K562 (cell line): ENCODE measurements at regions not wholly inside any gene's neighbourhood (a gene's known extent, or its start where the extent isn't known, plus 50 kb on each side); places are given as distances from the start of the nearest gene placed in this dataset.

Experiments
- ATAC-seq: fragments of 200-7000 bp; cut with Tn5 transposase; 3 replicates; pipeline ENCODE4 v1.9.1; 2020; ENCODE audit warnings: moderate library complexity
- BruUV-seq: library from RNA; stranded (reverse); fragments of 400-500 nt; replicated peaks from 2 replicates; lab custom pipeline; 2021; lab: Mats Ljungman, UMichigan
- CTCF ChIA-PET: fragments of 300-600 bp; formaldehyde crosslinking; extraction: SDS; loops from one replicate; lab custom pipeline; 2021; ENCODE audit warnings: low intra/inter-chr PET ratio; lab: Yijun Ruan, JAX
- POLR2A ChIA-PET: fragments of 300-600, 350-650 bp; sonication (Branson Sonifier 250); formaldehyde crosslinking; extraction: SDS; loops from one replicate; lab custom pipeline; 2021; ENCODE audit warnings: antibody characterized with exemption, inconsistent platforms; lab: Yijun Ruan, JAX
- DNase-seq, 4 experiments: peaks; one replicate each; pipeline versions ENCODE4 v3.0.0 to v3.0.0-alpha.2; 2011 to 2018; ENCODE audit warnings: low spot score in 3 of 4, mixed read lengths in 3 of 4; ENCODE audit errors: extremely low read depth in 1 of 4
- FAIRE-seq: peaks from 2 replicates; lab custom pipeline; 2011; peaks lifted over from hg19 to GRCh38; lab: Jason Lieb, UNC
- H2AFZ ChIP-seq: 2 replicates; pipeline ENCODE4 v1.6.0; 2011; ENCODE audit warnings: low read depth, low read length, control low read depth, inconsistent platforms
- H3K27ac ChIP-seq: fragments of 200-600 bp; 3 replicates; pipeline ENCODE4 v1.8.0; 2011; ENCODE audit warnings: low read depth, mild to moderate bottlenecking, control low read depth, inconsistent platforms, low read length, moderate library complexity, mixed read lengths; ENCODE audit errors: extremely low read depth
- H3K27me3 ChIP-seq, 2 experiments: fragments of 300-600 bp in 1 of 2; 2 replicates in 1 of 2; 3 replicates in 1 of 2; pipeline versions ENCODE4 v1.6.0 to v1.8.0; 2011; ENCODE audit warnings: inconsistent platforms in 2 of 2, low read length in 2 of 2, mild to moderate bottlenecking in 1 of 2, mixed read lengths in 1 of 2, moderate library complexity in 1 of 2; ENCODE audit not compliant: control insufficient read depth in 2 of 2, insufficient read depth in 2 of 2
- H3K36me3 ChIP-seq: fragments of 300-600 bp; 3 replicates; pipeline ENCODE4 v1.8.0; 2011; ENCODE audit warnings: mild to moderate bottlenecking, low read length, inconsistent platforms; ENCODE audit not compliant: control insufficient read depth, insufficient read depth
- H3K4me1 ChIP-seq, 2 experiments: fragments of 200-600 bp in 1 of 2; replicated peaks in 1 of 2; 2 replicates in 1 of 2; 3 replicates in 1 of 2; pipeline versions ENCODE4 v1.5.1 to v1.8.0; 2011; ENCODE audit warnings: inconsistent platforms in 2 of 2, low read length in 2 of 2, mild to moderate bottlenecking in 1 of 2, mixed read lengths in 1 of 2, moderate library complexity in 1 of 2; ENCODE audit not compliant: control insufficient read depth in 2 of 2, insufficient read depth in 2 of 2
- H3K4me2 ChIP-seq: 2 replicates; pipeline ENCODE4 v1.6.1; 2011; ENCODE audit warnings: low read length, control low read depth, inconsistent platforms, mixed read lengths; ENCODE audit not compliant: insufficient read depth
- H3K4me3 ChIP-seq: fragments of 200-600 bp; sonication (generic), shearing (Covaris generic); 2 replicates; pipeline ENCODE4 v1.5.1; 2016; ENCODE audit warnings: control low read depth, inconsistent platforms
- H3K79me2 ChIP-seq: fragments of 200-600 bp; 3 replicates; pipeline ENCODE4 v1.8.0; 2011; ENCODE audit warnings: low read length, inconsistent platforms; ENCODE audit not compliant: control insufficient read depth, insufficient read depth
- H3K9ac ChIP-seq, 2 experiments: 2 replicates each; pipeline versions ENCODE4 v1.6.0 to v1.6.1; 2011; ENCODE audit warnings: low read depth in 2 of 2, low read length in 2 of 2, control low read depth in 1 of 2, inconsistent platforms in 1 of 2, mild to moderate bottlenecking in 1 of 2, mixed read lengths in 1 of 2; ENCODE audit not compliant: insufficient read depth in 1 of 2
- H3K9me1 ChIP-seq: one replicate; pipeline ENCODE4 v1.6.0; 2011; ENCODE audit warnings: inconsistent platforms, mild to moderate bottlenecking, low read length, moderate library complexity; ENCODE audit not compliant: control insufficient read depth, insufficient read depth
- H3K9me3 ChIP-seq: replicated peaks from 2 replicates; pipeline ENCODE4 v1.5.1; 2011; ENCODE audit warnings: low read depth, low read length, inconsistent platforms; ENCODE audit not compliant: control insufficient read depth, insufficient read depth
- H4K20me1 ChIP-seq: replicated peaks from 2 replicates; pipeline ENCODE4 v1.6.1; 2011; ENCODE audit warnings: low read length, inconsistent platforms, mixed read lengths; ENCODE audit not compliant: control insufficient read depth, insufficient read depth
- BDP1 ChIP-seq: IDR thresholded peaks from 3 replicates; pipeline ENCODE4 v1.6.1; 2011; ENCODE audit not compliant: insufficient read length, insufficient read depth
- CHD1 ChIP-seq: fragments of 200-600 bp; sonication (generic); IDR thresholded peaks from one replicate; pipeline ENCODE4 v1.6.1; 2012; ENCODE audit warnings: mild to moderate bottlenecking, moderate library complexity, low read length, inconsistent platforms
- FOXP1 ChIP-seq: sonication (generic); formaldehyde crosslinking; IDR thresholded peaks from 2 replicates; pipeline ENCODE4 v1.8.0; 2022; ENCODE audit warnings: mild to moderate bottlenecking, missing genetic modification reagents
- GABPA ChIP-seq: fragments of 200-800 bp; sonication (Bioruptor generic); conservative IDR thresholded peaks from 2 replicates; pipeline ENCODE4 v1.6.1; 2016; ENCODE audit warnings: low read depth, missing genetic modification characterization, missing compliant biosample characterization
- GATA2 ChIP-seq: sonication (generic); formaldehyde crosslinking; IDR thresholded peaks from 2 replicates; pipeline ENCODE4 v1.4.0; 2020; ENCODE audit warnings: mild to moderate bottlenecking, missing genetic modification reagents
- KLF6 ChIP-seq: fragments of 250-450 bp; sonication (Bioruptor Pico); IDR thresholded peaks from 2 replicates; pipeline ENCODE4 v1.4.0; 2020; ENCODE audit warnings: mild to moderate bottlenecking, moderate library complexity, borderline replicate concordance
- SMARCA4 ChIP-seq: fragments of 450-650 bp; IDR thresholded peaks from 2 replicates; pipeline ENCODE4 v1.6.1; 2016
- ZKSCAN8 ChIP-seq: fragments of 200-800 bp; sonication (Bioruptor generic); IDR thresholded peaks from 2 replicates; pipeline ENCODE4 v1.6.1; 2016; ENCODE audit warnings: missing genetic modification characterization, missing compliant biosample characterization
- ZNF239 ChIP-seq: fragments of 250-450 bp; sonication (Bioruptor Pico); IDR thresholded peaks from 2 replicates; pipeline ENCODE4 v1.4.0; 2020; ENCODE audit warnings: mild to moderate bottlenecking
- ZNF780A ChIP-seq: fragments of 250-450 bp; sonication (Bioruptor Pico); IDR thresholded peaks from 2 replicates; pipeline ENCODE4 v1.5.0; 2021; ENCODE audit warnings: mild to moderate bottlenecking
- WGBS: fragments of 100-300 bp; shearing (Covaris generic); methylation state at CpG from one replicate; pipeline ENCODE4 v1.1.6; 2016; ENCODE audit warnings: low coverage, mixed read lengths; ENCODE audit not compliant: insufficient coverage; ENCODE audit errors: missing lambda C conversion rate; 5-methylcytosine and 5-hydroxymethylcytosine counted together
- in situ Hi-C: fragments of 300-500 bp; cut with MboI; formaldehyde crosslinking; loops from 4 replicates; pipeline ENCODE4 v1.15.0; 2018; ENCODE audit warnings: inconsistent platforms, mixed read lengths
- intact Hi-C: fragments of 100-400 bp; cut with micrococcal nuclease; formaldehyde crosslinking; loops from 2 replicates; pipeline ENCODE4 v1.14.2; 2022
- TF ChIP-seq, protein P1 (sequence below): IDR thresholded peaks from 2 replicates; pipeline ENCODE4 v1.6.1; 2016; ENCODE audit warnings: missing genetic modification characterization, missing compliant biosample characterization
- TF ChIP-seq, protein P2 (sequence below): sonication (generic); formaldehyde crosslinking; IDR thresholded peaks from 2 replicates; pipeline ENCODE4 v1.8.0; 2022; ENCODE audit warnings: mild to moderate bottlenecking, missing genetic modification reagents
- TF ChIP-seq, protein P3 (sequence below): sonication (generic); formaldehyde crosslinking; IDR thresholded peaks from 2 replicates; pipeline ENCODE4 v1.8.1; 2023; ENCODE audit warnings: mild to moderate bottlenecking, missing genetic modification reagents
- TF ChIP-seq, protein P4 (sequence below): fragments of 250-450 bp; sonication (Bioruptor Pico); IDR thresholded peaks from 2 replicates; pipeline ENCODE4 v1.9.0; 2021; ENCODE audit warnings: mild to moderate bottlenecking
- TF ChIP-seq, protein P5 (sequence below): fragments of 250-450 bp; sonication (Bioruptor Pico); IDR thresholded peaks from 2 replicates; pipeline ENCODE4 v1.4.0; 2020

DNA sequence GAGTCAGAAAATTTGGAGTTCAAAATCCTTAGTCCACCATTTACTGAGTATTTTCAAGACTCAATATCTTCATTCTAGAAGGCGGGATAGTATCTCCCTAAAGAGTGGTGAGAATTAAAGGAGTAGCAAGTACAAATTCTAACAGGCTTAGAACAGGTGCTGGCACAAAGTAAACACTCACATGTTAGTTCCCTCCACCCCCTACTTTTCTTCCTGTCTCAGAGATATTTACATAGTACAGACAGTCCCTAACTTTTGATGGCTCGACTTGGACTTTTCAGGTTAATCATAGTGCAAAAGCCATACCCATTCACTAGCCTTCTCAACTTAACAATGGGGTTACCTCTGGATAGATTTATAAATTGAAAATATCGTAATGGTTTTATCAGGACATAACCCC lies 476.2 kb upstream of the RASGRP1 start:
- Histone ChIP-seq H3K27ac (no peak overlapping the region), H3K4me3 (no peak overlapping the region), H3K27me3 (no peaks in the 10 kb centered on the region), H3K9ac (no peak overlapping the region), H2AFZ (no peak overlapping the region), H3K4me1 (no peaks in the 10 kb centered on the region), H3K4me2 (no peak overlapping the region), H3K36me3 (no peaks in the 10 kb centered on the region), H3K9me3 (no peaks in the 10 kb centered on the region), H4K20me1 (no peaks in the 10 kb centered on the region), H3K9me1 (no peaks in the 10 kb centered on the region), H3K79me2 (no peaks in the 10 kb centered on the region)
- in situ Hi-C loops = no loop called here
- FAIRE-seq (no peak), DNase-seq (no peak), ATAC-seq (no peak)
- TF ChIP-seq GATA2 (CRISPR knock-in tag) (no peak), SMARCA4 (no peak), BDP1 (no peak), KLF6 (no peak), GABPA (tag) (no peak), ZNF780A (CRISPR knock-in tag) (no peak), ZKSCAN8 (CRISPR knock-in tag) (no peak), ZNF239 (CRISPR knock-in tag) (no peak), CHD1 (no peak), FOXP1 (no peak)
- TF ChIP-seq, protein P1, sequence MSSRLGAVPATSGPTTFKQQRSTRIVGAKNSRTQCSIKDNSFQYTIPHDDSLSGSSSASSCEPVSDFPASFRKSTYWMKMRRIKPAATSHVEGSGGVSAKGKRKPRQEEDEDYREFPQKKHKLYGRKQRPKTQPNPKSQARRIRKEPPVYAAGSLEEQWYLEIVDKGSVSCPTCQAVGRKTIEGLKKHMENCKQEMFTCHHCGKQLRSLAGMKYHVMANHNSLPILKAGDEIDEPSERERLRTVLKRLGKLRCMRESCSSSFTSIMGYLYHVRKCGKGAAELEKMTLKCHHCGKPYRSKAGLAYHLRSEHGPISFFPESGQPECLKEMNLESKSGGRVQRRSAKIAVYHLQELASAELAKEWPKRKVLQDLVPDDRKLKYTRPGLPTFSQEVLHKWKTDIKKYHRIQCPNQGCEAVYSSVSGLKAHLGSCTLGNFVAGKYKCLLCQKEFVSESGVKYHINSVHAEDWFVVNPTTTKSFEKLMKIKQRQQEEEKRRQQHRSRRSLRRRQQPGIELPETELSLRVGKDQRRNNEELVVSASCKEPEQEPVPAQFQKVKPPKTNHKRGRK (tag) = no peak
- TF ChIP-seq, protein P2, sequence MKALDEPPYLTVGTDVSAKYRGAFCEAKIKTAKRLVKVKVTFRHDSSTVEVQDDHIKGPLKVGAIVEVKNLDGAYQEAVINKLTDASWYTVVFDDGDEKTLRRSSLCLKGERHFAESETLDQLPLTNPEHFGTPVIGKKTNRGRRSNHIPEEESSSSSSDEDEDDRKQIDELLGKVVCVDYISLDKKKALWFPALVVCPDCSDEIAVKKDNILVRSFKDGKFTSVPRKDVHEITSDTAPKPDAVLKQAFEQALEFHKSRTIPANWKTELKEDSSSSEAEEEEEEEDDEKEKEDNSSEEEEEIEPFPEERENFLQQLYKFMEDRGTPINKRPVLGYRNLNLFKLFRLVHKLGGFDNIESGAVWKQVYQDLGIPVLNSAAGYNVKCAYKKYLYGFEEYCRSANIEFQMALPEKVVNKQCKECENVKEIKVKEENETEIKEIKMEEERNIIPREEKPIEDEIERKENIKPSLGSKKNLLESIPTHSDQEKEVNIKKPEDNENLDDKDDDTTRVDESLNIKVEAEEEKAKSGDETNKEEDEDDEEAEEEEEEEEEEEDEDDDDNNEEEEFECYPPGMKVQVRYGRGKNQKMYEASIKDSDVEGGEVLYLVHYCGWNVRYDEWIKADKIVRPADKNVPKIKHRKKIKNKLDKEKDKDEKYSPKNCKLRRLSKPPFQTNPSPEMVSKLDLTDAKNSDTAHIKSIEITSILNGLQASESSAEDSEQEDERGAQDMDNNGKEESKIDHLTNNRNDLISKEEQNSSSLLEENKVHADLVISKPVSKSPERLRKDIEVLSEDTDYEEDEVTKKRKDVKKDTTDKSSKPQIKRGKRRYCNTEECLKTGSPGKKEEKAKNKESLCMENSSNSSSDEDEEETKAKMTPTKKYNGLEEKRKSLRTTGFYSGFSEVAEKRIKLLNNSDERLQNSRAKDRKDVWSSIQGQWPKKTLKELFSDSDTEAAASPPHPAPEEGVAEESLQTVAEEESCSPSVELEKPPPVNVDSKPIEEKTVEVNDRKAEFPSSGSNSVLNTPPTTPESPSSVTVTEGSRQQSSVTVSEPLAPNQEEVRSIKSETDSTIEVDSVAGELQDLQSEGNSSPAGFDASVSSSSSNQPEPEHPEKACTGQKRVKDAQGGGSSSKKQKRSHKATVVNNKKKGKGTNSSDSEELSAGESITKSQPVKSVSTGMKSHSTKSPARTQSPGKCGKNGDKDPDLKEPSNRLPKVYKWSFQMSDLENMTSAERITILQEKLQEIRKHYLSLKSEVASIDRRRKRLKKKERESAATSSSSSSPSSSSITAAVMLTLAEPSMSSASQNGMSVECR (CRISPR knock-in tag) = no peak
- TF ChIP-seq, protein P3, sequence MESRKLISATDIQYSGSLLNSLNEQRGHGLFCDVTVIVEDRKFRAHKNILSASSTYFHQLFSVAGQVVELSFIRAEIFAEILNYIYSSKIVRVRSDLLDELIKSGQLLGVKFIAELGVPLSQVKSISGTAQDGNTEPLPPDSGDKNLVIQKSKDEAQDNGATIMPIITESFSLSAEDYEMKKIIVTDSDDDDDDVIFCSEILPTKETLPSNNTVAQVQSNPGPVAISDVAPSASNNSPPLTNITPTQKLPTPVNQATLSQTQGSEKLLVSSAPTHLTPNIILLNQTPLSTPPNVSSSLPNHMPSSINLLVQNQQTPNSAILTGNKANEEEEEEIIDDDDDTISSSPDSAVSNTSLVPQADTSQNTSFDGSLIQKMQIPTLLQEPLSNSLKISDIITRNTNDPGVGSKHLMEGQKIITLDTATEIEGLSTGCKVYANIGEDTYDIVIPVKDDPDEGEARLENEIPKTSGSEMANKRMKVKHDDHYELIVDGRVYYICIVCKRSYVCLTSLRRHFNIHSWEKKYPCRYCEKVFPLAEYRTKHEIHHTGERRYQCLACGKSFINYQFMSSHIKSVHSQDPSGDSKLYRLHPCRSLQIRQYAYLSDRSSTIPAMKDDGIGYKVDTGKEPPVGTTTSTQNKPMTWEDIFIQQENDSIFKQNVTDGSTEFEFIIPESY (CRISPR knock-in tag) = no peak
- TF ChIP-seq, protein P4, sequence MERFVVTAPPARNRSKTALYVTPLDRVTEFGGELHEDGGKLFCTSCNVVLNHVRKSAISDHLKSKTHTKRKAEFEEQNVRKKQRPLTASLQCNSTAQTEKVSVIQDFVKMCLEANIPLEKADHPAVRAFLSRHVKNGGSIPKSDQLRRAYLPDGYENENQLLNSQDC (CRISPR knock-in tag) = no peak
- TF ChIP-seq, protein P5, sequence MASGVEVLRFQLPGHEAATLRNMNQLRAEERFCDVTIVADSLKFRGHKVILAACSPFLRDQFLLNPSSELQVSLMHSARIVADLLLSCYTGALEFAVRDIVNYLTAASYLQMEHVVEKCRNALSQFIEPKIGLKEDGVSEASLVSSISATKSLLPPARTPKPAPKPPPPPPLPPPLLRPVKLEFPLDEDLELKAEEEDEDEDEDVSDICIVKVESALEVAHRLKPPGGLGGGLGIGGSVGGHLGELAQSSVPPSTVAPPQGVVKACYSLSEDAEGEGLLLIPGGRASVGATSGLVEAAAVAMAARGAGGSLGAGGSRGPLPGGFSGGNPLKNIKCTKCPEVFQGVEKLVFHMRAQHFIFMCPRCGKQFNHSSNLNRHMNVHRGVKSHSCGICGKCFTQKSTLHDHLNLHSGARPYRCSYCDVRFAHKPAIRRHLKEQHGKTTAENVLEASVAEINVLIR (CRISPR knock-in tag) = no peak
- BruUV-seq = no TSS peak
- POLR2A ChIA-PET = no interaction called here
- intact Hi-C loops = no loop called here
- 0% methylated on average over 3 of the region's 3 CpGs for WGBS
- CTCF ChIA-PET = no interaction called here
